Stimulated activated memory B cell treated with anti-CD40 and anti-IgM and Interleukin-4, amounts not matched to agents 10 μg/mL and 1 μg/mL and 100 μg/mL, for 72 hours (primary cell): ENCODE measurements at regions not wholly inside any gene's neighbourhood (a gene's known extent, or its start where the extent isn't known, plus 50 kb on each side); places are given as distances from the start of the nearest gene placed in this dataset.

Experiments
- ATAC-seq: fragments of 150-1000 bp; cut with Tn5 transposase; 2 replicates; pipeline ENCODE4 v1.10.0; 2021
- H3K27ac Mint-ChIP-seq: one replicate; pipeline ENCODE4 v1.8.0; 2022; ENCODE audit warnings: mild to moderate bottlenecking, mixed read lengths
- H3K27me3 Mint-ChIP-seq: one replicate; pipeline ENCODE4 v1.8.0; 2022; ENCODE audit warnings: mixed read lengths
- H3K36me3 Mint-ChIP-seq: one replicate; pipeline ENCODE4 v1.8.0; 2022; ENCODE audit warnings: mixed read lengths
- H3K4me1 Mint-ChIP-seq: one replicate; pipeline ENCODE4 v1.8.0; 2022; ENCODE audit warnings: mixed read lengths
- H3K4me3 Mint-ChIP-seq: one replicate; pipeline ENCODE4 v1.8.0; 2022; ENCODE audit warnings: mild to moderate bottlenecking, moderate library complexity, mixed read lengths
- H3K9me3 Mint-ChIP-seq: one replicate; pipeline ENCODE4 v1.8.0; 2022; ENCODE audit warnings: mixed read lengths

DNA sequence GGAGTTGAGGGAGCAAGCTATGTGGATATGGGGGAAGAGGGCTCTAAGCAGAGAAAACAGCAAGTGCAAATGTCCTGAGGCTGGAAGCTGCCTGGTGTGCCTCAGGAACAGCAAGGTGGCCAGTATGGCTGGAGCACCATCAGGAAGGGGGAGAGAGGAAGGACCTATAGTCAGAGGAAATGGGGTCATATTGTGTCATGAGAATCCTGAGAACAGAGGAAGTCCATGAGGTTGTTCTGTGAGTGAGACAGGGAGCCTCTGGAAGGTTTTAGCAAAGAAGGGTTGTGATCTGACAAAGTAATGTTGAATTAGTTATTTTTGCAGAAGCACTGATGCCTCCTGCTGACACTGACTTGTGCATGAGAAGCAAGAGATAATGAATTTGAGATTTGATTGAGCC is 204.3 kb downstream of the PTEN start:
- peak overlapping the region; percentile 33 for H3K27ac Mint-ChIP-seq
- no peaks in the 10 kb centered on the region for H3K36me3 Mint-ChIP-seq
- H3K9me3 Mint-ChIP-seq = peaks cover 4% of the 10 kb centered on the region
- H3K4me1 Mint-ChIP-seq = peaks cover 88% of the 10 kb centered on the region
- ATAC-seq = no peak
- H3K4me3 Mint-ChIP-seq = no peak overlapping the region
- H3K27me3 Mint-ChIP-seq = no peaks in the 10 kb centered on the region

DNA sequence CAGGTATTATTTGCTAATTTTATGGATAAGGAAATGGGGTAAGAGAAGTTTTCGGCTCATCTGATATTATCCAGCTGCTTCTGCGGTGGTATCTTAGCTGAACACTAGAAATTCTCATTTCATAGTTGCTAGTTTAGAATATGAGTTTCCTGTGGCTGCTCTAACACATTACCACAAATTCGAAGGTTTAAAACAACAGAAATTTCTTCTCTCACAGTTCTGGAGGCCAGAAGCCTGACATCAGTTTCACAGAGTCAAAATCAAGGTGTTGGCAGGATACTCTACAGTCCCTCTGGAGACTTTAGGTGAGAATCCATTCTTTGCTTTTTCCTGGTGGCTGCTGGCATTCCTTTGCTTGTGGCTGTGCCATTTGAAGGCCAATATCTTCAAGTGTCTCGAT is 205.9 kb downstream of the PTEN start:
- no peak overlapping the region for H3K4me3 Mint-ChIP-seq

DNA sequence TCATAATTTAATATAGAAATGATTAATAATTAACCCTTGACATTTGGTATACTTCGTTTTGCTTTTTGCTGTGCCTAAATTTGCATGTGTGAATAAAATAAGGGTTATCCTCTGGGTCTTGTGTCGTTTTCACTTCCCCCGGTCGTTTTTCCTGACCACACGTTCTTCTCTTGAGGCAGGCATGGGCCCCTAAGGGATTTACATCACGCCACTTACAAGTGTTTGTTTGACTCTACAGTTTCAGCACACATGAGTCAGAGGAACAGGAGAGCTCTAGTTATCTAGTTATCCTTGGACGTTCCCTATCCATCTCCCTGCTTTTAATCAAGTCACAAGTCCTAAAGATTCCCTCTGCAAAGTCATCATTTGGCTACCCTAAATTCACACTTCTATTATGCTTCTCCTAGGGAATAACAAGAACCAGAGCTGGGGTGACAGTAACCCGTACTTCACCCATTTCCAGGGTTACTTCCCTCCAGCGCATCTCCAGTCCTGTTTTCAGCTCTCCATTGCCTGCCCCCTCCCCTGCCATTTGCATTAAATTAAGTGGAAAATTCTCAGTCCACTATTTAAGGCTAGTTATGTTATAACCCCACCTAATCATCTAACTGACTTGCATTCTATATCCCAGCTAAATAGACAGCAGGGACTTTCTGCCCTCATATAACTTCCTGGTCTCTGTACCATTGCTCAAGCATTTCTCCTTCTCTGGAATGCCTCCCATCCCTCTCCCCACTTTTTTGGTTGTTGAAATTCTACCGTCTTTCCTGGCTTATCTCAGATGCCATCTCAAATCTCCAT is 206.9 kb downstream of the PTEN start:
- no peaks in the 10 kb centered on the region for H3K27me3 Mint-ChIP-seq
- no peaks in the 10 kb centered on the region for H3K36me3 Mint-ChIP-seq
- H3K9me3 Mint-ChIP-seq = peaks cover 4% of the 10 kb centered on the region
- peak overlapping the region; percentile 49 for H3K4me3 Mint-ChIP-seq
- peak overlapping the region; percentile 59 for H3K27ac Mint-ChIP-seq
- peaks cover 84% of the 10 kb centered on the region for H3K4me1 Mint-ChIP-seq
- peak; percentile 92 for ATAC-seq

More for the DNA sequence above, 205.9 kb downstream of the PTEN start:
- H3K27me3 Mint-ChIP-seq = no peaks in the 10 kb centered on the region
- ATAC-seq = no peak
- H3K4me1 Mint-ChIP-seq = peaks cover 87% of the 10 kb centered on the region
- no peaks in the 10 kb centered on the region for H3K36me3 Mint-ChIP-seq
- H3K27ac Mint-ChIP-seq = peak overlapping the region; percentile 59
- H3K9me3 Mint-ChIP-seq = peaks cover 4% of the 10 kb centered on the region

DNA sequence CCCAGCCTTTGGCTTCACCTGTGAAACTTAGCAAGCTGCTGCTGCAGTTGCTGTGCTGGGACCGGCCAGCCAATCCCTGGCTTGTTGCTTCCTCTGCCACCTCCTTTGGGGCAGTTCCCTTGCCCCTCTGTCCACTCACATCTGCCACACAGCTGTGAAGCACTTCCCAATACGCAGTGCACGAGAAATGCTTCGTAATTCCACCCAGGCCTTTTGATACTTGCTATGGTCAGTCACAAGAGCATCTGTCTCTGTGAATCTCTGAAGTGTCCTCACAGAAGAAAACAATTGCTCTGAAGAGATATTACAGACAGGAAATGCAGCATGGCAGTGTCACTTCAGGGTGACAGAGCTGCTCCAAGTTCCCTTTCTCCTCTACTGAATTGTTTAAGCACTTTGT is 208.5 kb downstream of the PTEN start:
- peaks cover 4% of the 10 kb centered on the region for H3K9me3 Mint-ChIP-seq
- no peaks in the 10 kb centered on the region for H3K27me3 Mint-ChIP-seq
- no peak for ATAC-seq
- H3K36me3 Mint-ChIP-seq = no peaks in the 10 kb centered on the region
- H3K27ac Mint-ChIP-seq = peak overlapping the region; percentile 59
- H3K4me3 Mint-ChIP-seq = no peak overlapping the region
- peaks cover 81% of the 10 kb centered on the region for H3K4me1 Mint-ChIP-seq

DNA sequence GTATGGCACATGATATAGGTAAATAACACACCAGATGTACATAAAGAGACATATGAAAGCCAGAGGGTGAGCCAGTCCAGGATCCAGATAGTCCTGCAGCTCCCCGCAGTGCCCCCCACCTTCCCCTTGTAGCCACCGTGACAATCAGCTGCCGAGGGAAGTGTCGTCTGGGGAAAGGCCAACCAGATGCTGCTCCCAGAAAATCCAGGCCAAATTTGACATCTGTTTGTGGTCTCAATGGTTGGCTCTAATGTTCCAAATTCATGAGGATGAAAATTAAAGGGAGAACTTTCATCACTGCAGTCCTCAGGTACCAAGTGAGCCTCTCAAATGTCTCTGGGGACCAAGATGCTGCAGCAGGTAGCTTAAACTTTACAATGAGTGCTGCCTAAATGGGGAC is 210.3 kb downstream of the PTEN start:
- Mint-ChIP-seq H3K27me3 (no peaks in the 10 kb centered on the region), H3K27ac (peak overlapping the region; percentile 21), H3K4me1 (peaks cover 66% of the 10 kb centered on the region), H3K36me3 (no peaks in the 10 kb centered on the region), H3K9me3 (no peaks in the 10 kb centered on the region), H3K4me3 (no peak overlapping the region)
- ATAC-seq = no peak

DNA sequence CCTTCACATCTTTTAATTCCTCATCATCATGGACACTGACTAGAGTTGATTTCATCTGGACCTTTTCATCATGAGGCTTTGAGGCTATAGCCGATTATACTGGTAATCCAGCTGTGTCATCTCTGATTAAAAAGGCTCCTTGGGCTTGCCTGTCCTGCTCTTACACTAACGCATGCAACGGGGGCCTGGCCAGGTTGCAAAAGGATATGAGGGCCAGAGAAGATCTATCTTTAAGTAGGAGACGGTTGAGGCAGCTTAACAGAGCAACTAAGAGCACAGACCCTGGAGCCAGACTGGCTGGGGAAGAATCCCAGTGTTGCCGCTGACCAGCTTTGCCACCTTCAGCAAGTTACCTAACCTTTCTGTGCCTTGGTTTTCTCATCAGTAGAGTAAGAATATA is 211.5 kb downstream of the PTEN start:
- ATAC-seq = no peak
- Mint-ChIP-seq H3K9me3 (no peaks in the 10 kb centered on the region), H3K36me3 (no peaks in the 10 kb centered on the region), H3K27me3 (no peaks in the 10 kb centered on the region), H3K4me3 (no peak overlapping the region), H3K27ac (peak overlapping the region; percentile 21), H3K4me1 (peaks cover 64% of the 10 kb centered on the region)

DNA sequence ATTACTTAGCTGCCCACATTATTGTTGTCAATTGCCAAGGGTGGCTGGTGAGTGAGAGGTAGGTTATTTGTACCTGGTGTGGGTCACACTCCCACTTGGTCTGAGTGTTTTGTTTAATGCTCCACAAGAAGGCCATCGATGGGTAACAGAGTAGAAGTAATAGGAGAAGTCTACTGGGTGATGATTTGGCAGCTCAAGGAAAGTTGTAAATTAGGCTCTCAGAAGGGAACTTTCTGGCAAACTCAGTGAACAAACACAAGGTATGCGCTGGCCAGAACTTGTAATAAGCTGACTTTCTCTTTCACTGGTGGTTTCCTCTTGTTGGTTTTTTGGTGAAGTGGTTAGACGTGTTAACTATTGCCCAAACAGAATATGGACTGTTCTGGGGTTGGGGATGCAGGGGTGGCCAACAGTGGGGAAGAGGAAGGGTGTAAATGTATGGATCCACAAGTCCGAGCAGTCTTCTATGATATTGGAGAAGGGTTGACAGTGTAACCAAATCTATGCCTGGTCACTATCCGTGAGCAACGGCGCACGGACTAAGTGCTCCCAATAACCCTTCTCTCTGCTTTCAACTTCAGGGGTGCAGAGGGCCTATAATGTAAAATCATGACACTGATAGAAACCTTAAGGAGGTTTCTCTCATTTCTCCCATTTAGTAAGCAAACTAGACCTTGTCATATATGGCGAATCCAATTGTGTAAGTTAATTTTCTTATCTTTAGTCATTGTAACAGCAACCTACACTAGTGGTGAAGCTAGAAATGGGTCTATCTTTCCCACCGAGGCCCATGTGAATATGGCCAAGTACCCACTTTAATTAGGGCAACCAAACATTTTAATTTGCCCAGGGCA is 212.8 kb downstream of the PTEN start:
- Mint-ChIP-seq H3K27me3 (no peaks in the 10 kb centered on the region), H3K9me3 (no peaks in the 10 kb centered on the region), H3K36me3 (no peaks in the 10 kb centered on the region), H3K27ac (peak overlapping the region; percentile 25), H3K4me1 (peaks cover 64% of the 10 kb centered on the region), H3K4me3 (no peak overlapping the region)
- peak; percentile 66 for ATAC-seq

DNA sequence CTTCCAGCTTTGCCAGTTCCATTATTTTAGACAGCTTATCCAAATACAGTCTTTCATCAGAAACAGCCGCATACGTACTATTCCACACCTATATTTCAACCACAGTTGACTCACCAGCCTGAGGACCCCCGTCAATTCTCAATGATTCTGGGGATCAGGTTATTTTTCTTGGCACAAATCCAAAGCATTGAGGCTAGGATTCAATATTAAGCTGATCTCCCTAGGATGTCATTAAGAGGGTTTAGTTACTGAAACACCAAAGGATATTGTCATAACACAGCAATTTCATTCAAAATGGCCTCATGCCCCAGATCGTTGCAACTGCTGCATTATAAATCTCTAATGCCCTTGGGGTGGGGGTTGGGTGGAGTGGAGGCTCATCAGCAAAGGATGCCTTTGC is 214.6 kb downstream of the PTEN start:
- no peaks in the 10 kb centered on the region for H3K36me3 Mint-ChIP-seq
- no peaks in the 10 kb centered on the region for H3K9me3 Mint-ChIP-seq
- H3K27me3 Mint-ChIP-seq = no peaks in the 10 kb centered on the region
- no peak overlapping the region for H3K27ac Mint-ChIP-seq
- no peak for ATAC-seq
- peaks cover 65% of the 10 kb centered on the region for H3K4me1 Mint-ChIP-seq
- no peak overlapping the region for H3K4me3 Mint-ChIP-seq

DNA sequence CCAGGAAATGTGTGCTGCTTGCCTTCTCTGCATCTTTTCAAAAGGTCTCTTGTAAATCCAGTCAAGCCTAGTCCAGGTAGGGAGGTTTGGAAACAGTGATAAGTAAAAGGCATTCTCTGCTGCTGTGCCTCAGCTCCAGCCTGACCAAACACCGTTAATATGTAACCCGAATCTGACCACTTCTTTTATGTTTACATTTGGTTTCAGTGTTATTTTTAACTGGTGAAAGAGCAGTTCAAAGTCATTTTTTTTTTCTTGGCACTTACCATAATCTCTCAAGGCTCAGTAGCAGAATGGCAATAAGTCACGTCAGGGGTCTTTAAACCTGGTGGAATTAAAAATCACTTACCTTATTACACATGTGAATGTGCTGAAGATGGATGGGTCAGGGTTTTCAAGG is 216.8 kb downstream of the PTEN start:
- Mint-ChIP-seq H3K27me3 (no peaks in the 10 kb centered on the region), H3K27ac (no peak overlapping the region), H3K4me1 (peaks cover 51% of the 10 kb centered on the region), H3K4me3 (peak overlapping the region; percentile 12), H3K9me3 (no peaks in the 10 kb centered on the region), H3K36me3 (no peaks in the 10 kb centered on the region)
- no peak for ATAC-seq

DNA sequence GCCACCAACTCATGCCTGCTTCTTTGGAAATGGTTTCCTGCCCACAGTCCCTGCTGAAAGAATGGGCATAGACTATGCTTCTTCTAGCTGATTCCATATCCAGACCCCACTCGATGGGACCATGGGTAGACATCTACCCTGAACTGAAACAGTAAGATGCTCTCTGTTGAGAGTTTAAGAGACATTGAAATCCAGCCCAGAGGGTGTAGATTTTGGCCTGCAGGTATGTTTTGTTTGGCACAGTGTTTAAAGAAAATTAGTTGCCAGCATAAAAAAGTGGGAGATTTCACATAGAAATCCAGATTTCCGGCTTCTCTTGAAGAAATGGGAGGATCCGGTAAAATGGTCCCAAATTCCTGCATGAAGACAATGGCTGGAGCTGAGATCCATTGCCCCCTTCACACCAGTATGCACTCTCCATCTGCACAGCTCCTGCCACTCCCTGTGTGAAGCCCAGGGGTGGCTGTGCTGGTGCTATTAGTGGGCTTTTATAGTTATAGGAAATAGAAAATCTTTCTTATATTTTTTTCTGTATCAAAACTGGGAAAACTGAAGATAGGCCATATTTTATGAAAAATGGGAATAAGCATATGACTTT is 218.1 kb downstream of the PTEN start:
- H3K27ac Mint-ChIP-seq = no peak overlapping the region
- no peak for ATAC-seq
- H3K9me3 Mint-ChIP-seq = no peaks in the 10 kb centered on the region
- H3K36me3 Mint-ChIP-seq = no peaks in the 10 kb centered on the region
- no peaks in the 10 kb centered on the region for H3K27me3 Mint-ChIP-seq
- no peak overlapping the region for H3K4me3 Mint-ChIP-seq
- H3K4me1 Mint-ChIP-seq = peaks cover 42% of the 10 kb centered on the region

DNA sequence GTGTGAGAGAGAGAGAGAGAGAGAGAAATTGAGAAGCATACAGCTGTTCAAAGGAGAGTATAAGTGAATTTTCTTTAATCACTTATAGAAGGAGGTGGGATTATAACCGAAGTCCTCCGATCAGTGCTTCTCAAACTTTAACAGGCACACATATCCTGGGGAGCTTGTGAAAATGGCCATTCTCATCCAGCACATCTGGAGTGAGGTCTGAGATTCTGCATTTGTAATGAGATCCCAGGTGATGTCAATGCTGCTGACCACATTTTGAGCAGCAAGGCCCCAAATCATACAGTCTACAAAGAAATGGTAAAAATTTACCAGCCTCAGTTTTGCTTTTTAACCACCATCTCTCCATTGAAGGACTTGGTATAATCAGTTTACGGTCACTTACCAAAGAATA is 219.0 kb downstream of the PTEN start:
- Mint-ChIP-seq H3K4me3 (no peak overlapping the region), H3K27me3 (no peaks in the 10 kb centered on the region), H3K36me3 (no peaks in the 10 kb centered on the region), H3K4me1 (peaks cover 38% of the 10 kb centered on the region), H3K9me3 (no peaks in the 10 kb centered on the region), H3K27ac (no peak overlapping the region)
- ATAC-seq = peak; percentile 10

DNA sequence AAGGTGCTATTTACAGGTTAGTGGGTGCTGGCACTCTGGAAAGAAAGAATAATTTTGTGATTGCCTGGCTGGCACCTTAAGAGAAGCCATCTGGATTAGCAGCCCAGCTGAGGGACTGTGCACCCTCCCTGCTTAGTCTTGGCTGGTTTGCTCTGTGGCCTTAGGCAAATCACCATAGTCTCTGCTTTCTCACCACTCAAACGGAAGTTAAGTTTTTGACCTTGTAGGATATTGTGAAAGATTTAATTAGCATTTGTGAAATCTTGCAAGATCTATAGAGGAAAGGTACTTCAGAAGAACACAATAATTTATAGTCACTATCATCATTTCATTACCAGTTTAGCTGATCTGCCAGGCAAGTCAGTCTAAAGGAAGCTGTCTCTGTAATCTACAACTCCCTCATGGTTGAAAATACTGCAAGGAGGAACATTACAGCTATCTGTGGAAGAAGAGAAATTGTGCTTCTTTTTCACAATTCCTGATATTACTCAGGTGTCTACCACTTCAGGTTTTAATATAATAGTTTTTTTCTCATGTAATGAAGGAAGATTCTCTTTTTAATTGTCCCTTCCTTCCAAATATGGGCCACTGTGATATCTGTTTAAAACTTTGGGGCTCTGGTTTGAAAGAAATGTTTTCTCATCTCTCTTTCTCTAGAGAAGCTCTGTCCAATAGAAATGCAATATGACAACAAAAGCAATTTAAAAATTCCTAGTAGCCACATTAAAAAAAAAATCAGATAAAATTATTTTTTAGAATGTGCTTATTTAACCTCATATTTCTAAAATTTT is 219.6 kb downstream of the PTEN start:
- no peaks in the 10 kb centered on the region for H3K36me3 Mint-ChIP-seq
- peak; percentile 92 for ATAC-seq
- no peak overlapping the region for H3K27ac Mint-ChIP-seq
- no peaks in the 10 kb centered on the region for H3K9me3 Mint-ChIP-seq
- H3K27me3 Mint-ChIP-seq = no peaks in the 10 kb centered on the region
- H3K4me1 Mint-ChIP-seq = peaks cover 38% of the 10 kb centered on the region
- no peak overlapping the region for H3K4me3 Mint-ChIP-seq

DNA sequence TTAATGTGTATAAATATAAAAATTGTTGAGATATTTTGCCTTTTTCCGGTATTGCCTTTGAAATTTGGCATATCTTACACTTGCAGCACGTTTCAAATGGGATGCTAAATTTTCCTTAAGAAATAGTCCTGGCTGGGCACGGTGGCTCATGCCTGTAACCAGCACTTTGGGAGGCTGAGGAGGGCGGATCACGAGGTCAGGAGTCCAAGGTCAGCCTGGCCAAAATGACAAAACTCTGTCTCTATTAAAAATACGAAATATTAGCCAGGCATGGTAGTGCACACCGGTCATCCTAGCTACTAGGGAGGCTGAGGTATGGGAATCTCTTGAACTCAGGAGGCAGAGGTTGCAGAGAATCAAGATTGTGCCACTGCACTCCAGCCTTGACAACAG is 220.2 kb downstream of the PTEN start:
- Mint-ChIP-seq H3K27ac (no peak overlapping the region), H3K36me3 (no peaks in the 10 kb centered on the region), H3K9me3 (no peaks in the 10 kb centered on the region), H3K27me3 (no peaks in the 10 kb centered on the region), H3K4me3 (no peak overlapping the region), H3K4me1 (peaks cover 38% of the 10 kb centered on the region)
- ATAC-seq = no peak

DNA sequence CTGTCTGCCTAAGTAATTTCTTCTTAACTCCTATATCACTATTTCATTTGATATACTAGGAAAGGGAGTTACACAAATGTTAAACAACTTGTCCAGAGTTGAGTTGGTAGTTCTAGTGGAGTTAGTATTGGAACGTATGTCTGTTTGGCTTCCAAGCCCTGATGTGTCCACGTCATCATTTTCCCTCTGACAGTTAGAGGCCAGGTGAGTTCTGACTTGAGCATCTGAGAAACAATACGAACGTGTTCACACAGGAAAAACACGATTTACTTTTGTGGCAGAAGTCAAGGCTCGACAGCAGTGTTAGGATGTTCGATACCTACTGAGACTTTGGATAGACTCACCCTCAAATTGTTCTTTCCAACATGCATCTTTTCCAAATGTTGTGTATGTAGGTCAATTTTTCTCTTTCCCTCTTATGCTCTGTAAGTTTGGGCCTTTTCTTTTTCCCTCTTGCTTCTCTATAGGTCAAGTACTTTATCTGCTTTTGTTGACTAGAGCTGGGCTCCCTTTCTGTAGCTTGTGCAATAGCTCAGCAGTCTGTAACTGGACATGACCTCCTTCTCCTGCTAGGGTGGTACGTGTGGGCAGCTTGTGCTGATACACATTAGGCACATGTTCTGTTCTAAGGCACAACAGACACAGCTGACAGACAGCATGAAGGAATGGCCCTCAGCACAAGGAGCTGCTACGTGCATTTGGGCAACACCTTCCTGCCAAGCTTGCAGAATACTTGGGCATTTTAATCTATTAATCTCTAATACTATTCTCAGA is 222.9 kb downstream of the PTEN start:
- ATAC-seq = no peak
- H3K4me3 Mint-ChIP-seq = no peak overlapping the region
- H3K27me3 Mint-ChIP-seq = no peaks in the 10 kb centered on the region
- H3K4me1 Mint-ChIP-seq = peaks cover 34% of the 10 kb centered on the region
- no peaks in the 10 kb centered on the region for H3K36me3 Mint-ChIP-seq
- no peaks in the 10 kb centered on the region for H3K9me3 Mint-ChIP-seq
- no peak overlapping the region for H3K27ac Mint-ChIP-seq
